HG02852 (cell line): ENCODE measurements at regions not wholly inside any gene's neighbourhood (a gene's known extent, or its start where the extent isn't known, plus 50 kb on each side); places are given as distances from the start of the nearest gene placed in this dataset.

Experiments used
- ATAC-seq: cut with Tn5 transposase; IDR thresholded peaks from one replicate; pipeline ENCODE4 v1.9.1; 2021; ENCODE audit warnings: mild to moderate bottlenecking, moderate library complexity; ENCODE audit not compliant: unreplicated experiment

GRCh38 chr11:19562156-19562555 lies 150.5 kb upstream of the NAV2 start:
- ATAC-seq: no peak

- no peak for ATAC-seq
Observed at GRCh38 chr11:19561011-19561410, 151.6 kb upstream of the NAV2 start.

- ATAC-seq: no peak
Observed at GRCh38 chr11:19560156-19560555, 152.5 kb upstream of the NAV2 start.

GRCh38 chr11:19559746-19560145 lies 152.9 kb upstream of the NAV2 start:
- ATAC-seq: no peak

- ATAC-seq: no peak
Observed at GRCh38 chr11:19558189-19558986, 154.2 kb upstream of the NAV2 start.

- no peak for ATAC-seq
Observed at GRCh38 chr11:19557720-19558140, 154.9 kb upstream of the NAV2 start.

GRCh38 chr11:19557185-19557584 lies 155.5 kb upstream of the NAV2 start:
- ATAC-seq: no peak

GRCh38 chr11:19555266-19555665 lies 157.4 kb upstream of the NAV2 start:
- ATAC-seq: no peak

GRCh38 chr11:19553683-19554333 lies 158.8 kb upstream of the NAV2 start:
- ATAC-seq: peak; percentile 51

- no peak for ATAC-seq
Observed at GRCh38 chr11:19552656-19553260, 159.9 kb upstream of the NAV2 start.

GRCh38 chr11:19552161-19552560 lies 160.5 kb upstream of the NAV2 start:
- ATAC-seq: no peak

- ATAC-seq: peak; percentile 77
Observed at GRCh38 chr11:19551457-19551856, 161.2 kb upstream of the NAV2 start.

- no peak for ATAC-seq
Observed at GRCh38 chr11:19547044-19547443, 165.6 kb upstream of the NAV2 start.

- no peak for ATAC-seq
Observed at GRCh38 chr11:19546325-19546724, 166.3 kb upstream of the NAV2 start.

- ATAC-seq: no peak
Observed at GRCh38 chr11:19541521-19542049, 171.1 kb upstream of the NAV2 start.

- ATAC-seq: no peak
Observed at GRCh38 chr11:19539861-19540260, 172.8 kb upstream of the NAV2 start.

GRCh38 chr11:19537803-19538453 lies 174.7 kb upstream of the NAV2 start:
- ATAC-seq: no peak

GRCh38 chr11:19536131-19536530 lies 176.5 kb upstream of the NAV2 start:
- no peak for ATAC-seq

- ATAC-seq: no peak
Observed at GRCh38 chr11:19530505-19530904, 182.1 kb upstream of the NAV2 start.

GRCh38 chr11:19526119-19526518 lies 186.5 kb upstream of the NAV2 start:
- no peak for ATAC-seq

GRCh38 chr11:19525714-19526113 lies 186.9 kb upstream of the NAV2 start:
- no peak for ATAC-seq
